CD4-positive, alpha-beta T cell (primary cell): ENCODE measurements at regions not wholly inside any gene's neighbourhood (a gene's known extent, or its start where the extent isn't known, plus 50 kb on each side); places are given as distances from the start of the nearest gene placed in this dataset.

Experiments
- ATAC-seq: fragments of 200-7000 bp; cut with Tn5 transposase; one replicate; pipeline ENCODE4 v1.10.0; 2022; ENCODE audit warnings: mild to moderate bottlenecking; ENCODE audit not compliant: poor library complexity
- CTCF ChIA-PET: fragments of 350-600 bp; sonication (Branson Sonifier 250); formaldehyde crosslinking; loops from one replicate; lab custom pipeline; 2021; ENCODE audit warnings: antibody characterized with exemption, inconsistent platforms; lab: Charles Lee
- POLR2A ChIA-PET: fragments of 350-600 bp; sonication (Branson Sonifier 250); formaldehyde crosslinking; loops from one replicate; lab custom pipeline; 2021; ENCODE audit warnings: antibody characterized with exemption, inconsistent platforms; lab: Charles Lee
- DNase-seq, 14 experiments: peaks; one replicate each; pipeline ENCODE4 v3.0.0-alpha.2; 2013 to 2020; ENCODE audit warnings: mixed read lengths in 2 of 14
- H3K27ac ChIP-seq, 2 donors: one replicate each; pipeline versions ENCODE4 v1.5.1 to v1.7.0; 2013; ENCODE audit warnings: low read length in 2 of 2, low read depth in 1 of 2, mild to moderate bottlenecking in 1 of 2
- H3K27me3 ChIP-seq, 2 experiments: 1 replicate in 1 of 2; 2 replicates in 1 of 2; pipeline versions ENCODE4 v1.6.1 to v1.7.0; 2013; ENCODE audit warnings: low read length in 2 of 2, control low read depth in 1 of 2, mild to moderate bottlenecking in 1 of 2, moderate library complexity in 1 of 2; ENCODE audit not compliant: insufficient read depth in 2 of 2, control insufficient read depth in 1 of 2
- H3K36me3 ChIP-seq: one replicate; pipeline ENCODE4 v1.6.1; 2013; ENCODE audit warnings: low read length, control low read depth; ENCODE audit not compliant: insufficient read depth
- H3K4me1 ChIP-seq: one replicate; pipeline ENCODE4 v1.6.1; 2013; ENCODE audit warnings: low read length, control low read depth; ENCODE audit not compliant: insufficient read depth
- H3K4me3 ChIP-seq: one replicate; pipeline ENCODE4 v1.5.1; 2013; ENCODE audit warnings: mild to moderate bottlenecking, low read length, moderate library complexity
- H3K9me3 ChIP-seq, 2 experiments: 1 replicate in 1 of 2; 2 replicates in 1 of 2; pipeline versions ENCODE4 v1.6.1 to v1.7.0; 2013; ENCODE audit warnings: low read length in 2 of 2, mild to moderate bottlenecking in 2 of 2, control low read depth in 1 of 2, moderate library complexity in 1 of 2; ENCODE audit not compliant: control insufficient read depth in 1 of 2, insufficient read depth in 1 of 2
- H3K27ac Mint-ChIP-seq: one replicate; pipeline ENCODE4 v1.8.0; 2020; ENCODE audit warnings: mixed read lengths
- H3K27me3 Mint-ChIP-seq: one replicate; pipeline ENCODE4 v1.8.0; 2021; ENCODE audit warnings: mixed read lengths
- H3K36me3 Mint-ChIP-seq: one replicate; pipeline ENCODE4 v1.8.0; 2021; ENCODE audit warnings: low read depth, mixed read lengths
- H3K4me1 Mint-ChIP-seq: one replicate; pipeline ENCODE4 v1.8.0; 2021; ENCODE audit warnings: low read depth, mixed read lengths
- H3K4me3 Mint-ChIP-seq: one replicate; pipeline ENCODE4 v1.8.0; 2020; ENCODE audit warnings: mild to moderate bottlenecking, mixed read lengths
- H3K9me3 Mint-ChIP-seq: one replicate; pipeline ENCODE4 v1.8.0; 2020; ENCODE audit warnings: mixed read lengths
- intact Hi-C, 2 experiments: fragments of 100-400 bp; cut with DNase I in 1 of 2; cut with micrococcal nuclease in 1 of 2; formaldehyde crosslinking; loops; one replicate each; pipeline versions ENCODE4 v1.15.1 to v1.9.0; 2023 to 2025; cut with DNase I, micrococcal nuclease
- TF ChIP-seq, protein P1 (sequence below): fragments of 200-600 bp; IDR thresholded peaks from one replicate; pipeline ENCODE4 v1.8.0; 2022; ENCODE audit warnings: antibody characterized with exemption, mild to moderate bottlenecking

DNA sequence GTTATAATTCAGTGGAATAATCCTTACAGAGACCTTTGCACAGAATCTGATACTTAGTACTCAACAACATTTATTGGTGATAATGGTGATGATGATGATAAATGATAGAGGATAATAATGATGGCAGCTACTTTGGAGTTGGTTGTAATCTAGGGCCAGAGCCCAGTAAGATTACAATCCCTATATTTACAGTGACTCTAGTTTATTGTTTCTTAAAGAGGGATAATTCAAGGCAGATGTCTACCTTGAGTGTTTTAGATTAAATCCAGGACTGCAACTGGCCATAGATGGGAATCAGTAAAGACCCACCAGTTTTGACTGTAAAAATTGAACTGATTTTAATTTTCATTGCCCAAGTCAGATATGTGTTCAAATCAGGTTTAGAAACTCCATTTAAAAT is 813.9 kb upstream of the CNTNAP5 start:
- CTCF ChIA-PET: no interaction called here
- no peak for ATAC-seq
- TF ChIP-seq, protein P1, sequence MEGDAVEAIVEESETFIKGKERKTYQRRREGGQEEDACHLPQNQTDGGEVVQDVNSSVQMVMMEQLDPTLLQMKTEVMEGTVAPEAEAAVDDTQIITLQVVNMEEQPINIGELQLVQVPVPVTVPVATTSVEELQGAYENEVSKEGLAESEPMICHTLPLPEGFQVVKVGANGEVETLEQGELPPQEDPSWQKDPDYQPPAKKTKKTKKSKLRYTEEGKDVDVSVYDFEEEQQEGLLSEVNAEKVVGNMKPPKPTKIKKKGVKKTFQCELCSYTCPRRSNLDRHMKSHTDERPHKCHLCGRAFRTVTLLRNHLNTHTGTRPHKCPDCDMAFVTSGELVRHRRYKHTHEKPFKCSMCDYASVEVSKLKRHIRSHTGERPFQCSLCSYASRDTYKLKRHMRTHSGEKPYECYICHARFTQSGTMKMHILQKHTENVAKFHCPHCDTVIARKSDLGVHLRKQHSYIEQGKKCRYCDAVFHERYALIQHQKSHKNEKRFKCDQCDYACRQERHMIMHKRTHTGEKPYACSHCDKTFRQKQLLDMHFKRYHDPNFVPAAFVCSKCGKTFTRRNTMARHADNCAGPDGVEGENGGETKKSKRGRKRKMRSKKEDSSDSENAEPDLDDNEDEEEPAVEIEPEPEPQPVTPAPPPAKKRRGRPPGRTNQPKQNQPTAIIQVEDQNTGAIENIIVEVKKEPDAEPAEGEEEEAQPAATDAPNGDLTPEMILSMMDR: no peak

DNA sequence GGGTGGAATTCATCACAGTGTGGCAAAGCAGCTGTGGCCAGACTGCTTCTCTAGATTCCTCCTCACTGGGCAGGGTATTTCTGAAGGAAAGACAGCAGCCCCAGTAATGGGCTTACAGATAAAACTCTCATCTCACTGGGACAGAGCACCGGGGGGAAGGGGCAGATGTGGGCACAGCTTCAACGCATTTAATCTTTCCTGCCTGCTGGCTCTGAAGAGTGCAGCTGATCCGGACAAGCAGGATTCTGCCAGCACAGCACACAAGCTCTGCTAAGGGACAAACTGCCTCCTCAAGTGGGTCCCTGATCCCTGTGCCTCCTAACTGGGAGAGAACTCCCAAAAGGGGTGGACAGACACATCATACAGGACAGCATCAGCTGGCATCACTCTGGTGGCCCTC is 779.9 kb upstream of the CNTNAP5 start:
- CTCF ChIA-PET: no interaction called here

More for the DNA sequence above, 813.9 kb upstream of the CNTNAP5 start:
- Mint-ChIP-seq H3K27me3 (no peaks in the 10 kb centered on the region), H3K4me1 (no peaks in the 10 kb centered on the region), H3K36me3 (no peaks in the 10 kb centered on the region), H3K4me3 (no peak overlapping the region), H3K27ac (no peak overlapping the region), H3K9me3 (peaks cover 4% of the 10 kb centered on the region)
- no peak for DNase-seq
- H3K27me3 ChIP-seq: no peaks in the 10 kb centered on the region
- no peak overlapping the region for H3K27ac ChIP-seq
- H3K9me3 ChIP-seq: peaks cover 0 to 4% of the 10 kb centered on the region in 2 experiments
- H3K36me3 ChIP-seq: no peaks in the 10 kb centered on the region
- no peak overlapping the region for H3K4me3 ChIP-seq
- intact Hi-C loops: no loop called here
- no peaks in the 10 kb centered on the region for H3K4me1 ChIP-seq
- POLR2A ChIA-PET: no interaction called here

DNA sequence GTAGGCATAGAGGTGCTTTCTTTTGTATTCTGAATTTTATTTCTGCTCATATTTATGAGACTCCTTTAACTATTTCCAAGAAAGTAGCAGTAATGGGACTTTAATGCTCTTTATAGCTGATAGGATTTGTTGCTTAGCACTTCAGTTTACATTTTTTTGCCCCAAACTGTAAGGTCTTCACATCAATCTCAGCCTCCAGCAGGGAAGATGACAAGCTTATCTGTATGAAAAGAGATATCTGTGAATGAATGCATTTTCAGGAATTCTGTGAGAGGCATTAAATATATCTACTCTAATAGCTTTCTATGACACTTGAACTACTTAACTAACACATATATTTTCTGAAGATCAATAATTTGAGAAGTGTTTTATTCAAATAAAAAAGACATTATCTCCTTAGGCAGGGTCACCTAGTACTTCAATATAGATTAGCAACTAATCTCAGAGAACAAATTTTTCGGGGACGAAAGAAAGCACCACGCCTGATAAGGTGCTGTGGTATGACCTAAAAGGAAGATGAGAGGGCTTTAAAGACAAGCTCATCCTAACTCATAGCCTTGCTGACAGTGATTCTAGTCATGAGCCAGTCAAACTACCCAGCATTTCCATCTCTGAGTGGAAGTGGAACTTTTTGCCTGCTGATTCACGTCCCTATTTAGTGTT is 766.1 kb upstream of the CNTNAP5 start:
- no peaks in the 10 kb centered on the region for H3K4me1 Mint-ChIP-seq
- POLR2A ChIA-PET: no interaction called here
- no peaks in the 10 kb centered on the region for H3K36me3 ChIP-seq
- no peak overlapping the region for H3K4me3 Mint-ChIP-seq
- TF ChIP-seq, protein P1: no peak
- peaks cover 8% of the 10 kb centered on the region for H3K9me3 Mint-ChIP-seq
- DNase-seq (no peak), ATAC-seq (no peak)
- no peak overlapping the region for H3K4me3 ChIP-seq
- H3K27me3 ChIP-seq: no peaks in the 10 kb centered on the region
- intact Hi-C loops: no loop called here
- CTCF ChIA-PET: no interaction called here
- H3K9me3 ChIP-seq: peaks cover 0 to 5% of the 10 kb centered on the region in 2 experiments
- no peaks in the 10 kb centered on the region for H3K4me1 ChIP-seq
- H3K27me3 Mint-ChIP-seq: no peaks in the 10 kb centered on the region
- H3K27ac ChIP-seq: no peak overlapping the region
- no peaks in the 10 kb centered on the region for H3K36me3 Mint-ChIP-seq
- H3K27ac Mint-ChIP-seq: no peak overlapping the region

More for the DNA sequence above, 779.9 kb upstream of the CNTNAP5 start:
- TF ChIP-seq, protein P1: no peak
- H3K4me3 Mint-ChIP-seq: no peak overlapping the region
- ATAC-seq (no peak), DNase-seq (no peak)
- no peak overlapping the region for H3K27ac Mint-ChIP-seq
- H3K36me3 Mint-ChIP-seq: no peaks in the 10 kb centered on the region
- no peaks in the 10 kb centered on the region for H3K4me1 ChIP-seq
- H3K9me3 ChIP-seq: peaks cover 4 to 14% of the 10 kb centered on the region in 2 experiments
- H3K4me3 ChIP-seq: no peak overlapping the region
- no peaks in the 10 kb centered on the region for H3K27me3 Mint-ChIP-seq
- no peaks in the 10 kb centered on the region for H3K27me3 ChIP-seq
- no peaks in the 10 kb centered on the region for H3K4me1 Mint-ChIP-seq
- no peak overlapping the region for H3K27ac ChIP-seq
- POLR2A ChIA-PET: no interaction called here
- H3K36me3 ChIP-seq: no peaks in the 10 kb centered on the region
- H3K9me3 Mint-ChIP-seq: peaks cover 21% of the 10 kb centered on the region
- intact Hi-C loops: no loop called here
